Fibroblast of mammary gland (primary cell): ENCODE measurements at regions not wholly inside any gene's neighbourhood (a gene's known extent, or its start where the extent isn't known, plus 50 kb on each side); places are given as distances from the start of the nearest gene placed in this dataset.

Experiments used
- DNase-seq: peaks from one replicate; pipeline ENCODE4 v3.0.0-alpha.2; 2010; ENCODE audit warnings: low read depth
- H3K4me3 ChIP-seq: 2 replicates; pipeline ENCODE4 v1.5.1; 2011; ENCODE audit warnings: low read depth, mild to moderate bottlenecking, low read length, moderate library complexity; ENCODE audit not compliant: control insufficient read depth
- TF ChIP-seq, protein P1 (sequence below): conservative IDR thresholded peaks from 2 replicates; pipeline ENCODE4 v1.5.1; 2011; ENCODE audit warnings: low read depth, low read length, inconsistent platforms; ENCODE audit not compliant: control insufficient read depth, insufficient read depth

DNA sequence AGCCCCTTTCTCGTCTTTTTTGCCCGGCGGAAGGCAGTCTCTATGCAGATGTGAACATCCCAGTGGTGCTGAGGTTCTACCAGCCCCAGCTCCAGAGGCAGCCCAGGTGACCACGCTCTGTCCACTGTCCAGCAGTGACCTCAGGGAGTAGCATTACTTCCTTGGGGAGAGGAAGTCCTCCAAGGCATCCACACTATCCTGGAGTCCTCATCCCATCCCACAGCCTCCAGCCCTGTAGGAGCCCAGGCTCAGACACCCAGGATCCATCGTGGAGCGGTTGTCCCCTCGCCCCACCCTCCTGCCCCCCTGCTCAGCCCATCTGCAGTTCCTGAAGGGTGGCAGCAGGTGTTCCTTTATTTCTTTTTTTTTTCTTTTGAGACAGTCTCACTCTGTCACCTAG, 294.5 kb upstream of the IRX4 start:
- DNase-seq, result no peak
- TF ChIP-seq, protein P1, sequence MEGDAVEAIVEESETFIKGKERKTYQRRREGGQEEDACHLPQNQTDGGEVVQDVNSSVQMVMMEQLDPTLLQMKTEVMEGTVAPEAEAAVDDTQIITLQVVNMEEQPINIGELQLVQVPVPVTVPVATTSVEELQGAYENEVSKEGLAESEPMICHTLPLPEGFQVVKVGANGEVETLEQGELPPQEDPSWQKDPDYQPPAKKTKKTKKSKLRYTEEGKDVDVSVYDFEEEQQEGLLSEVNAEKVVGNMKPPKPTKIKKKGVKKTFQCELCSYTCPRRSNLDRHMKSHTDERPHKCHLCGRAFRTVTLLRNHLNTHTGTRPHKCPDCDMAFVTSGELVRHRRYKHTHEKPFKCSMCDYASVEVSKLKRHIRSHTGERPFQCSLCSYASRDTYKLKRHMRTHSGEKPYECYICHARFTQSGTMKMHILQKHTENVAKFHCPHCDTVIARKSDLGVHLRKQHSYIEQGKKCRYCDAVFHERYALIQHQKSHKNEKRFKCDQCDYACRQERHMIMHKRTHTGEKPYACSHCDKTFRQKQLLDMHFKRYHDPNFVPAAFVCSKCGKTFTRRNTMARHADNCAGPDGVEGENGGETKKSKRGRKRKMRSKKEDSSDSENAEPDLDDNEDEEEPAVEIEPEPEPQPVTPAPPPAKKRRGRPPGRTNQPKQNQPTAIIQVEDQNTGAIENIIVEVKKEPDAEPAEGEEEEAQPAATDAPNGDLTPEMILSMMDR, result no peak
- H3K4me3 ChIP-seq, result no peak overlapping the region

DNA sequence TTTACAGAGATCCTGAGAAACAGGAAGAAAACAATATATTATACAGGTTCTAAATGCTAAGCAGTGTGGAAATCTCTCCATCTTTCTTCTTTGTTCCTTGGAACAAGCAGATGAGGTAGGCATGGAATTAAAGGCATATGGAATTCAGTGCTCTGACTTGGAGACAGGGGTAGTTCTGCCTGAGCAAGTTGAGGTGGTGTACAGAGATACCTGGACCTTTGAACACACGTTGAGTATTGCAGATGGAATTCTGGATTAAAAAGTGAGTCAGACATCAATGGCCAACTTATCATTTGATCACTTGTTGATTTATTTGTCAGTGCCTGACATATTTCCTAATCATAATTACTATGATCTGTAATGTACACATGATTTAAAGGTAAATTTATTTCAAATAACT, 293.9 kb upstream of the IRX4 start:
- TF ChIP-seq, protein P1, result no peak
- DNase-seq, result no peak
- no peak overlapping the region for H3K4me3 ChIP-seq

DNA sequence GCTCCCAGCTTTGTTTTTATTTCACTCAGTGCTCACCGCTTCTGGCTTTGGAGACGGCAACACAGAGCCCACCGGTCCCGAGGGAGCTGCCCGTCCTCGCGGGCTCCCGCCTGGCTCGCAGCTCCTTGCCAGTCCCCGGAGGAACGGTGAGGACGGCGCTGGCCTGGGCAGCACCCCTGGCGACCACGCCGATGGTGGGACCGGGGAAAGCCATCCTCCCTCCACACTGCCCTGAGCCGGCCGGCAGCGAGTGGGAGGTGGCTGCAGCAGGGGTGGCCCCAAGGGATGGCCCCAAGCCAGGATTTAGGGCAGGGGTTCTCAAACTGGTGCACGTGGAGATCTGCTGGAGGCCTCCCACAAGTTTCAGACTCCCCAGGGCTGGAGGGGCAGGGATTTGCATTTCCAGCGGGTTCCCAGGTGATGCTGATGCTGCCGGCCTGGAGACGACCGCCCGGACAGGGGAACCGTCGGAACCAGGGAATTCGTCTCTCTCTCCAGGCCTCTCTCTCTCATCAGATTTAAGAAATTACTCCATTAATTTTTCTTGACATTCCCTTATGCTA, 293.2 kb upstream of the IRX4 start:
- TF ChIP-seq, protein P1, result no peak
- DNase-seq, result no peak
- H3K4me3 ChIP-seq, result no peak overlapping the region

DNA sequence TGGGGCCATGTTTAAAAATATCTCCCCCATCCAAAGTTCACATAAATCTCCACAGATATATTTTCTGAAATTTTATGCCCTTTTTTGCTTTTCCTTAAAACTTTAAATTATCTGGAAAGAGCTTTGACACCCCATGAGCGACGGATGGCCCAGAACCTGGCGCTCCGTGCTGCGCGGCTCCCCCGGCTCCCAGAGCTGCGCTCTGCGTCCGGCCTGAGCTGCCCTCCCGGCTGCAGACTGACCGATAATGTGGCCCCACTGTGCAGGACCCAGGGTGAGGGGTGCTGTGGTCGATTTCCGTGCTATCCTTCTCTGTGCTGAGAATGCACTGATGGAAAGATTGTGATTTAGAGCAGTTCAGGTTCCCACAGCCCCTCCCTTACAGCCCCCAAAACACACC, 292.3 kb upstream of the IRX4 start:
- TF ChIP-seq, protein P1, result no peak
- DNase-seq, result no peak
- H3K4me3 ChIP-seq, result no peak overlapping the region

DNA sequence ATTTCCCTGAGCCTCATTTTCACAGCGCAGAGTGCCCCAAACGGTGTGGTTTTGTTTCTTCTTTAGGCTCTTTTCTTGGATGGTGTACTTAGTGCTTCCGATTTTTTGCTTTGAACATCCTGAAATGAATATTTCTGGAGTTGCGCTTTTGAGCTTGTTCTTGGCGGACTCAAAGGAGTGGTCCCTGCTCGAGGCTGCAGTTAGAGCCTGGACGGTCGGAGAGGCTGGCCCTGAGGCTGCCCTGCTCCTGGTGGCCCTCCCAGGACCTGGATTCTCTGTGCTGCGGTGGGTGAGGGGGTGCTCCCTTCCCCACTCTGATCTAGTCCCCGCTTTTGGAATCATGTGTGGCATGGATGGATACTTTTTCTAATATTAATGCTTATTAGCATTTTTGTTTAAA, 291.8 kb upstream of the IRX4 start:
- TF ChIP-seq, protein P1, result no peak
- no peak overlapping the region for H3K4me3 ChIP-seq
- no peak for DNase-seq

DNA sequence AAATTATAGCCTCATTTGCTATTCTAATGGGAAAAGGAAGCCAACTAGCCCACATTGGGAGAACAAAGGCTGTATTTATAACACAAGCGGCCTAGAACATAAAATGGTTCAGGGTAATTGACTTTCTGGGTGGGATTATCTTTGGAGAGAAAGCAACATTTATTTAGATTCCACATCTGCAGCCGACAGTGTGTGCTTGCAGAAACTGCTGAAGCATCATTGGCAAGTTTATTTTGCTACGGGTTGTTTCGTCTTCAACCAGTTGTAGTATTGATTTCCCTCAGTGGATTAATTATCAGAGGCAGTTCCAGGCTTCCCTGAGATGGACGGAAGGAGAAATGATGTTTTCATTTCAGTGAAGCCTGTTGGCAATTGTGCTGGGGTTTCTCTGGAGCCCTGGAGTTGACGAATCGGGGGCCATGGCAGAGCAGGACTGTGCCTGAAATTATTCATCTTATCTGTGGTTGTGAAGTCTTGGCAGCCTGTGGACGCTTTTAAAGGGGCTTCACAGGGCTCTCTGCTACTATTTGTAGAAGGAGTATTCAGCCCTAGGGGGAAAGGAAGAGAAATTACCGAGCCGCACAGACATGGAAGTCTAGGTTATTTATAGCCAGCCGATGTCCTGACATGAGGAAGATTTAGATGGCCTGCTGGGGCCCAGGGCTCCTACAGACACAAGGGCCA, 290.6 kb upstream of the IRX4 start:
- DNase-seq, result no peak
- TF ChIP-seq, protein P1, result no peak
- H3K4me3 ChIP-seq, result no peak overlapping the region
